HFF-Myc (cell line): ENCODE measurements at regions not wholly inside any gene's neighbourhood (a gene's known extent, or its start where the extent isn't known, plus 50 kb on each side); places are given as distances from the start of the nearest gene placed in this dataset.

Experiments used
- DNase-seq: peaks from one replicate; pipeline ENCODE4 v3.0.0-alpha.2; 2011; ENCODE audit warnings: low read depth; ENCODE audit errors: extremely low read depth
- H3K4me3 ChIP-seq: replicated peaks from 2 replicates; pipeline ENCODE4 v1.5.1; 2011; ENCODE audit warnings: low read depth, mild to moderate bottlenecking, control low read depth, low read length
- CTCF ChIP-seq: IDR thresholded peaks from 2 replicates; pipeline ENCODE4 v1.5.1; 2012; ENCODE audit warnings: mild to moderate bottlenecking, low read depth, low read length, control low read depth; ENCODE audit errors: missing control alignments

DNA sequence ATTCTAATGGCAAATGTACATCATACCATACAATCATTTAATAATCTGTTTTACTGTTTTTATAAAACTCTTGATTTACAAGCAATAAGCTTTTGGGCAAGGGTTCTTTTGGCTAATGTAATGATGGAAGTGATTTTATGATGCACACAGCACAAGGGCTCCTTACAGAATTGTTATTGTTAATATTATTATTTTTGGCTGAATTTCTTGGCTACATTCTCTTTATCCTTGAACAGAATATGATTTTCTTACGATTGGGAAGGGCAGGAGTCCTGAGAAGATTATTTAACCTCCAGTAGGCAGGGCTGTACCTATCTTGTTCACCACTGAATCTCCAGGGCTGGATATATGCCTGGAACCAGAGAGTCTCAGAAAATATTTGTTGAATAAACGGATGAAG lies 70.4 kb upstream of the ARHGAP20 start:
- DNase-seq, result no peak
- no peak for TF ChIP-seq CTCF
- H3K4me3 ChIP-seq, result no peak overlapping the region

- no peak overlapping the region for H3K4me3 ChIP-seq
- no peak for DNase-seq
- TF ChIP-seq CTCF, result no peak
Observed at GRCh38 chr11:110779108-110779507, 66.9 kb upstream of the ARHGAP20 start.

DNA sequence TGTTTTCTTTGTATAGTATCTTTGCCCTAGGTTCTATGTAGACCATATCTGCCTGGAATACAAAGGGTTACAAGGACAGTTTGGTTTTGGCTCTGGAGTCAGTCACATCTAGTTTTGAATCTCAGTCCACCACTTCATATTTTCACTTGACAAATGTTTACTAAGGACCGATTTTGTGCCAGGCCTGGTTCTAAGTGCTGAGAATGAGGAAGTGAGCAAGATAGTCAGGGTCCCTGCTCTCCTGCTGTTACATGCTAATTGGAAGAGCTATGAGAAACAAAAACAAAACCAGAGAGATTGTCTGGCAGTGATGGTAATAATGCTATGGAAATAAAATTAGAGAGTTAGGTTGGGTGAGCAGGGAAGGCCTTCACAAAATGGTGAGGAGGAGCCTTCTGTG lies 66.1 kb upstream of the ARHGAP20 start:
- no peak for DNase-seq
- no peak overlapping the region for H3K4me3 ChIP-seq
- TF ChIP-seq CTCF, result no peak

GRCh38 chr11:110777775-110778174 lies 65.5 kb upstream of the ARHGAP20 start:
- DNase-seq, result peak; percentile 16
- no peak for TF ChIP-seq CTCF
- H3K4me3 ChIP-seq, result no peak overlapping the region

DNA sequence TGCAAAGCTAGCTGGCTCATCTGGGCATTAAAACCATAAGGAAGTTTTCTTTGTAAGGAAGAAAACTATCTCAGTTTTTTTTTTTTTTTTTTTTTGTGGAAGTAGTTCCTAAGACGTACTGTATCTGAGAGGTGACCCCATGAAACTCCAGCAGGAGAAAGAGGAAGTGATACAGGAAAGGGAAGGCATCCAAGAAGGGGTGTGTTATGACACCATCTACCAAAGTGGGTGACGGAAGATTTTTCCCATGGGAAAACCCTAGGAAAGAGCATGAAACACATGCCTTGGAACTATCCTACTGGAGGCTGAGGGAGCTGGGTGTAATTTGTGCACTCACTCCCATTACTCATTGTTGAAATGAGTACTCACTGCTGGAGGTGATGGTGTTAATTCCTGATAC lies 63.8 kb upstream of the ARHGAP20 start:
- TF ChIP-seq CTCF, result no peak
- no peak for DNase-seq
- no peak overlapping the region for H3K4me3 ChIP-seq

DNA sequence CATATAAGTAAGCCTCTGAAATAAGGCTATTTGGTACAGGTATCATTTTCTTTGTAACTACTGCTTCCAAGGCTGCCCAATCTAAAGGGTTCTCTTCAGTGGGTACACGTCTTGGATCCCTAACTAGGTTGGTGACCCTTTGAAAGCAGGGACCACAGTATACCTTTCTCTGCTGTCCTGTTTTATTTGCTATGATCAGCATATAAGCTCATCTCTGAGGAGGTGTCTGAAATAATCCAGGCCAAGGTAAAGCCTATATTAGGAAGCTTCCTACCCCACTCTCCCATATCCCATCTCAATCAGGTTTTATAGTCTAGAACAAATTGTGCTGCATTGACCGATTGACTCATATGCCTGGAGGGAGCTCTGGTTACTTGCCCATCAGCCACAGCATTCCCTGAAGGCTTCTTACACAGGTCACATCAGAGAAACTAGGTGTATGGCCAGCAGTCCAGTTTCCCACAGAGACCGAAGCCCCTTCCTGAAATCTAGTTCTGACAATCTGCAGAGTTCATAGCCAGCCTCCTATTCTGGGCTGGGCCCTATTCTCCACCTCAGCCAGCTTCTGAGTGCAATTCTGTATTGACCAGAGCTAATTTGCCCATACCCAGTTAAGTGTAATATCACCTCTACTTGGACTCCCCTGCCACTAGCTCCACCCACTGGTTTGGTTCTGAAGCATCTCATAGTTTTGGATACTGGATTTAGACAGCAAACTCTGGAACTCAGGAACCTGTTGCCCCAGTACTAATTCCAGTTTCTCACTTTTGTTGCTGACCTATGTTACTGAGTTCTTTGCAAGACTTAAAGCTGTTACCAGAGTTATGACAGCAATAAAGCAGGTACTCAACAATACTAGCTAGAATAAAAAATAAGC lies 62.1 kb upstream of the ARHGAP20 start:
- no peak overlapping the region for H3K4me3 ChIP-seq
- DNase-seq, result no peak
- no peak for TF ChIP-seq CTCF

- no peak overlapping the region for H3K4me3 ChIP-seq
- DNase-seq, result no peak
- TF ChIP-seq CTCF, result no peak
Observed at GRCh38 chr11:110773442-110773841, 61.2 kb upstream of the ARHGAP20 start.
